Esophagus muscularis mucosa (tissue), 4 donors: ENCODE measurements at regions not wholly inside any gene's neighbourhood (a gene's known extent, or its start where the extent isn't known, plus 50 kb on each side); places are given as distances from the start of the nearest gene placed in this dataset.

Experiments used
- CTCF ChIP-seq, 3 experiments: fragments of 200-600 bp in 2 of 3; fragments of 450-650 bp in 1 of 3; sonication (generic) in 2 of 3; IDR thresholded peaks; one replicate each; pipeline ENCODE4 v1.5.1; 2017 to 2019; ENCODE audit warnings: antibody characterized with exemption in 3 of 3, mild to moderate bottlenecking in 2 of 3, moderate library complexity in 1 of 3
- EP300 ChIP-seq: sonication (generic); formaldehyde crosslinking; IDR thresholded peaks from one replicate; pipeline ENCODE4 v1.6.1; 2017; ENCODE audit warnings: antibody characterized with exemption
- POLR2A ChIP-seq: fragments of 450-650 bp; IDR thresholded peaks from one replicate; pipeline ENCODE4 v1.6.1; 2017; ENCODE audit warnings: antibody characterized with exemption, moderate library complexity, mild to moderate bottlenecking, low read depth

DNA sequence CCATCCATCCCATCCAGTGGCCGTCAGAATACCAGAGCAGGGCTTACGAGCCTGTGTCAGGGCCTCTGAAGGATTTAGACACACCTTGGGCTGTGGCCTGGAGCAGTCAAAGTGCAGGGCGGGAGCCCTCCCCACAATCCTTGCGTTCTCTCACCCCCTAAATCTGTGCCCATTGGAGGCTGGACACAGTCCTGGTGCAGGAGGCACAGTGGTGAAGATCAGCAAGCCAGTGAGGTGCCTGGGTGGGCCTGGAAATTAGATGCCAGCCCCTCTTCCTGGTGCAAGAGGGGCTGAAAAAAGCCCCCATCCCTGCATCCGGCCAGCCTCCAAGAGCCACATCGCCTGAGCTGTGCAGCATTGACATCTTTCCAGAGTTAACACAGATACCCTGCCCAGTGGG lies 1045.8 kb downstream of the TBC1D22A start:
- TF ChIP-seq CTCF (IDR thresholded peaks at IDR 0.05) (no peak), POLR2A (no peak), EP300 (no peak)
